HG03135 (cell line): ENCODE measurements at regions not wholly inside any gene's neighbourhood (a gene's known extent, or its start where the extent isn't known, plus 50 kb on each side); places are given as distances from the start of the nearest gene placed in this dataset.

Experiments
- ATAC-seq: cut with Tn5 transposase; IDR thresholded peaks from one replicate; pipeline ENCODE4 v1.9.1; 2021; ENCODE audit warnings: mild to moderate bottlenecking, moderate library complexity; ENCODE audit not compliant: unreplicated experiment

DNA sequence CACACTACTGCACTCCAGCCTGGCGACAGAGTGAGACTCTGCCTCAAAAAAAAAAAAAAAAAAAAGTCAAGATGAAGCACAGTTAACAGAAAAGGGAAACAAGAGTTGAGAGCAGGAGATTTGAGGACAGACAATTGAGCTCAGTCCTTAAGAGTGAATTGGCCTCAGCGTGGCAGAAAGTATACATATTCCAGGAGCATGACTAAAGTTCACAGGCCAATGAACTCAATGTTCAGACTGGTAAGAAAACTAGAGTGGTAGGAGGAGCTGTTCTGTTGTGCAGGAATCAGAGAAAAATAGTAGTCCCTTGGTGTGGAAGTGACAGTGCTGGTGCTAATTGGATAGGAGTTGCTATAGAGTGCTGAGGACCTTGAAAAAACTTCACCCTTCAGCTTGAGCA lies 60.0 kb downstream of the NRN1 start:
- ATAC-seq, result no peak

DNA sequence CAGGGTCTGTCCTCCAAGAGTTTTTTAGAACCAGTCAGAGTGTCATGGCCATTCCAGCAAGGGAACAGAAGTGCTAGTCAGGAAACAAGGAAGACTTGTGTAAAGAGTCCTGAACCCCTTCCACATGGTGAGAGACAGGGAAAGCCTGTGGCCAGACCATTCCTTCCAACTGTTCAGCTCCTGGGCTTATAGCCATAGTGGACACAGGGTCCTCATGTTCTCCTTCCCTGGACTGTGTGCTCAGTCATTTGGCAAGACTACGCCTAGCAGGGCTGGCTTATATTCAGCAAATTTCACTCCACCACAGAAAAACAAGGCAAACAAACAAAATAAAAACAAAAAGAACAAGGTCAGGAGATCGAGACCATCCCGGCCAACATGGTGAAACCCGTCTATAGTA lies 60.5 kb downstream of the NRN1 start:
- no peak for ATAC-seq

DNA sequence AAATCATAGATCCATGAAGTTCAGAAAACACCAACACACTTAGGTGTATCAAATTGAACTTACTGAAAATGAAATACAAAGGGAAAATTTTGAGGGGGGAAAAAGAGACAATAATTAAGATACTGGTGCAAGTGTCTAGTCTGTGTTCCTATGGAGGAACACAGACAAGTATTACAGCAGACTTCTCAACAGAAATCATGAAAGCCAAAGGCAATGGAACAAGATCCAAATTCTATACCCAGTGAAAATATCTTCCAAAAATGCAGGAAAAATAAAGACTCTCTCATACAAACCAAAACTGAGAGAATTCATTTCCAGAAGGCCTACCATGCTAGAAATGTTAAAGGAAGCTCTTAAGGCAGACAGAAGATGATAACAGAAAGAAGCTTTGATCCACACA lies 63.1 kb downstream of the NRN1 start:
- no peak for ATAC-seq

DNA sequence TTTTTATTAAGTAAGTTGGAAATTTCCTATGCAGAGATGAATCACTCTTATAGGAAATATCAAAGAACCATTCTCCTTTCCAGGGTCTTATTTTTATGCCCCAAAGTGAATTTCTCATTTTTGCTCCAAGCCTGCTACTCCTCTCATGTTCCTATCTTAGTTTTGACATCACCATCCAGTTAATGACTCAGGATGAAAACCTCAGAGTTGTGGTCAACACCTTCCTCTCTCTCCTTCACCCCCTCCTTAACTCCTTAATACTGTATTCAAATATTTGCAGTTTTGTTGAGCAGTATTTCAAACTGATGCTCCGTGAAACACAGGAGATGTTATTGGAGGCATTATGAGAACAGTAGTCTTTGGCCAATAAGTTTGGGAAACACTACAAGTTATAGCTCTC lies 64.1 kb downstream of the NRN1 start:
- no peak for ATAC-seq

DNA sequence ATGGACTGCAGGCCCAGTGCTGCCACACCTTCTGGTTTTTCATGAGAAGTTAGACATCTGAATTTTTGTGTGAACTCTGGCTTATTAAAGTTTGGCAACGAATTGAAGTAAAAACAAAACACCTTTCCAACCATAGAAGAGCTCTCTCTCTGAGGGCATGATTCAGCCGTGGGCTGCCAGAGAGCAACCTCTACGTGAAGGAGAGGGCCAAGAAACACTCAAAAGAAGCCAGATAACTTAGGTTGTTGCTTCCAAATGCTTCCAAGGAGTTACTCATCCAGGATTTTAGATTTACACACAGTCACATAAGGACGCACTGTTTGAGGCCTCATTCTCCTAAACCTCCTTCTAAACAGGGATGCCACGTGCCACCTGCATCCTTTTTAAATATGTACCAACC lies 65.5 kb downstream of the NRN1 start:
- ATAC-seq, result no peak

DNA sequence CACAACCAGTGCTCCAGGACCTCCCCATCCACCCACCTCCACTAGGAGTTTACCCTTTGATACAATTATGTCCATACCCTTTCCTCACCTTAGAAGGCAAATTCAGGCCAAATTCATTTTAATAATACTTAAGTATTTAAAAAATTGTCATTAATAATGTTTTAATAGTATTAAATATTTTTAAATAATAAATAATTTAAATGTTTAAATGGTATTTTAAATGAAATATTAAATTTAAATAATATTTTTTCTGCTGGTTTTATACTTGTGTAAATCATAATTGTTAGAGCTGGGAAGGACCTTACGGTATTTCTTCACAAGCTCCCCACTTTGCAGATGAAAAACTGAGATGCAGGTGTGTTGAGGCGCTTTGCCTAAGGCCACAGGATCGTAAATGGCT lies 67.8 kb downstream of the NRN1 start:
- ATAC-seq, result no peak

DNA sequence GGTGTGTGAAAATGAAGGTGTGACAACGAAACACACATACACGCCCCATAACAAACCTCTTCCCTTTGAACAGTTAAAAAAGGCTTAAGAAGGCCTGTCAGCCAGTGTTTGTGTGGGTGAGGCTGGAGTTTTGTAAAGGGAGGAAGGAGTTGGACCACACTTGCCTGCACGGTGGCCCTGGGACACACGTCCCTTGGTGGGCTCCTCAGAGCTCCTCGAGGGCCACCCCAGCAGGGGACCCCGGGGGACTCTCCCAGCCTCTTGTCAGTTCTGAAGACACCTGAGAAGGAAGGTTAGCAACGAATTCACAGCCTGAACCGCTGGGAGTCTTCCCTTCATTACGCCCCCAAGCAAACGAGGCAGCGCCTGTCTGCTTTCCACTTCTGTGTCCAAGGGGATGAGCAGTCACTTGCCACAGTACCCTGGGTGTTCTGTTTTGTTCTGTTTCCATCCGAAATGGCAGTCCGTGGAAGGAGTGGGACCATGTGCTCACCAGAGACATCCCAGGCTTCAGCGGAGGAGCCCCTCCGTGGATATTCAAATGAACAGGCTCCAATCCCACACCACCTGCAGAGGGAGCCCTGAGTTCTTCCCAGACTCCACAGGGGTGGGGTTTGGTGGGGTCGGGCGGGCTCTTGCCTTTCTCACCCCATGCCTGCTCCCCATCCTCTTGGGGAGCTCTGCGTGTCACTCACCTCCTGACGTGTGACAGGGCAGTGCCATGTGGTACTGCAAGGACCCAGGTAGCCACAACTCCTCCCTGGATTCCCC lies 68.6 kb downstream of the NRN1 start:
- ATAC-seq, result no peak

DNA sequence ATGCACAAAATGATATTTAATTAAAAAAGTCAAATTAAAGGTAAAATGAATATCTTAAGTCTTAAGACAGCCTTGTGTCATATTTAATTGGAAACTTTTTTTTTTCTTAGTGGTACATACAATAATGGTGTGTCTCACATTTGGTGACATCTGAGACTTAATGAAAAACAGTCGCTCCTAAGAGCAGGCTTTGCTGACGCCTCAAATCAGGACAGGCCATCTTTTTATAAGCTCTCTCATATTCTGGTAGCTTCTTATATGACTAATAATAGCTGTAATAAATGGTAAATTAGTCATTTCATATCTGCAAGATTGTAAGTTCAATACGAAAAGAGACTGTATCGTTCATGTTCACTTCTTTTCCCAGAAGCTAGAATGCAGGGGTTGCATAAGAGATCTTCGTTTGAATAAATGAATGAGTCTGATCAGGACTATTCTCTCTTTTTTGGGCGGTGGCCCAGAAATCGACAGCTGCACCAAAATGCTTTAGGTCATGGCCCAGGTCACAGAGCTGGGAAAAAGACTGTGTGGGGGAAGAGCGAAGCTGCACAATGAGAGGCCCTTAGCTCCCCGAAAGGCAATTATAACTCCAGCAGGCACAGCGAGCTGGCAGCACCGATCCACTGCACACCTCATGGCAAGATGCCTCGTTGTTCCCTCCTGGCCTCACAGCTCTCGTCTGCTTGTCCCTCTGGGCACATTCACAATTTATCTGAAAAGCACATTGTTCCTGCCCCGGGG lies 69.4 kb downstream of the NRN1 start:
- ATAC-seq, result no peak

DNA sequence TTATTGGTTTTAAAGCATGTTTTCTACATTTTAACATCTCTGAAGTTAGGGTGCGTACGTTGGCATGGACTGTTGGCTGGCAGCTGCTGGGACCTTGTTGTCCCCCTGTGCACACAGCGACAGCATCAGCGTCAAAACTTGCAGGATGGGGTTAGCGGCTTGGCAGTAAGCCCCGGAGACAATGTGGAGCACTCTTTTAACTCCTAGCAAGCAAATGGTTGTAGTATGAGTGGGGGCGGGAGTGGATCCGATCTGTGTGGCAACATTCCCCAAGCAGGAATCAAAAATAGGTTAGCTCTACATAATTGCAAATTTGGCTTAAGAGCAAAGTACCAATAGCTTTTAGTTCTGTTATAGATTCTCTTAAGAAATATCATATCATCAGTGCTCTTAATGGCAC lies 70.1 kb downstream of the NRN1 start:
- ATAC-seq, result no peak

DNA sequence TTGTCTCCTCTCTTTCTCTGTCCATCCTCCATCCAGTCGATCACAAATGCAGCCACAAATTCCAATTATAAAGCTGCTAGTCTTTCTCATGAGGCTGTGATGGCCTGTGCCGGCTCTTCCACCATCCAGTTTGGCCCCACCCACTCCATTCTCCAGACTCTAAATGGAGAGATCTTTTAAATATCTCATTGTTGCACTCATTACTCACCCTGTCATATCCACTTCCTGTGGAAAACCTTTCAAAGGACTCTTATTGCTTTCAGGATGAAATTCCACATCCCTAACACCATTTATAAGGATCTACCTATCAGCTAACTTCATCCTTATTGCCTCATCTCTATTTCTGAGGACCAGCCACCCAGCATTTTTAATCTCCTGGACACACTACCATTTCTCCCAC lies 70.6 kb downstream of the NRN1 start:
- no peak for ATAC-seq

DNA sequence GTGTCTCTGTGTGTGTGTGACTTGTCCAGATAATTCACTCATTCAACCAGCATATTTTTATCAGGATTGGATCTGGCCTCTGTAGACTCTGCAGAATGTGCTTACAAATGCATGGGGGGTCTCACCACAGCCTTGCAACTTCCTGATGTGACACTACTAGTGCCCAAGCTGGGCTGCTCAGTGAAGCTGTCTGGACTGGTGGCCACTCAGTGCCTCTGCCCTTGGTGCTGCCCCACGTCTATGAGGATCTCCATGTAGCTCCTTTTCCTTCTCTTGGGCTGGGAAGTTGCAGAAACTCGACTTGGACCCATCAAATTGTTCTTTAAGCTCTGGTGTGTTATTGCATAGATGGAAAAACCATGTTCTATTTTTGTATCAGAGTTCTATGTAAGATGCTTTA lies 75.8 kb downstream of the NRN1 start:
- ATAC-seq, result no peak

DNA sequence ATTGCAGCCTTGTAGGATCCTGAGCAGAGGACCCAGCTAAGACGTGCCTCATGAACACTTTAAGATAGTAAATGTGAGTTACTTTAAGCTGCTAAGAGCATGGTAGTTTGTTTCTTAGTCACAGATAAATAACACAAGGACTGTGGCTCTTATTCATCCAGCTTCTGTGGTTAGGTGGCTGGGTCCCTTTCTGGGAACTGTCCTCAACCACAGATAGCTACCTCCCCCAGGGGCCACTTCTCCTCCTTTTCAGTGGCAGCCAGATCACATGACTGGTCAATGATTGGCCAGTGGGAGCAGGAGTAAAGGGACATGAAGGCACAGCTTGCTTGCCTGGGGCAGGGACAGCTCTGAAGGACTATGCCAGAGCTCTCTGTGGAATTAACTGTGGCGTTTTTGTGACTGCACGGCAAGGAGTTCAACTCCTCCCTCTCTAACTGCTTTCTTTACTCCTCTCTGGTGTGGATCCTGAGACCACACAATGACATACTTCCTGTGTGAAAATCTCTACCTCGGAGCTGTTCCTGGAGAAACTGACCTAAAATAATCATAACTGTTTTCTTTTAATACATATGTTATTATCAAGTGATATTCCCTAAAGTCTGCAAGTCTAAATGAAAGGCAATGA lies 76.5 kb downstream of the NRN1 start:
- ATAC-seq, result no peak

DNA sequence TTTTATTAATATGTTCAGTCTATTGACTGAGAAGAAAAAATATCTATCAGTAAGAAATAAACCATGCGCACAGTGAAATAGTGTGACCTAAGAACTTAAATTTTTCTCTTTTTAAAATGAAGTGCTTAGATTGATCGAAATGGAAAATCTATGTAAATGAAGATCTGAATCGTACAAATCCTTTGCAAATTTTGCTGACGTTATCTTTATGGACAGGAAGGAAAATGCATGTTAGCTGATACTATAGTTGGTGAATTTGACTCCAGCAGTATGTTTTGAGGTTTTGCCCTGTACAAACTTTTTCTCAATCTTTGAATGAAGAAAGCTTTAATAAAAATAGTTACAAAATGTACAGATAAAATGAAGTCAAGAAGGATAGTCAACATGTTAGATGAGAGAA lies 82.9 kb downstream of the NRN1 start:
- ATAC-seq, result no peak

DNA sequence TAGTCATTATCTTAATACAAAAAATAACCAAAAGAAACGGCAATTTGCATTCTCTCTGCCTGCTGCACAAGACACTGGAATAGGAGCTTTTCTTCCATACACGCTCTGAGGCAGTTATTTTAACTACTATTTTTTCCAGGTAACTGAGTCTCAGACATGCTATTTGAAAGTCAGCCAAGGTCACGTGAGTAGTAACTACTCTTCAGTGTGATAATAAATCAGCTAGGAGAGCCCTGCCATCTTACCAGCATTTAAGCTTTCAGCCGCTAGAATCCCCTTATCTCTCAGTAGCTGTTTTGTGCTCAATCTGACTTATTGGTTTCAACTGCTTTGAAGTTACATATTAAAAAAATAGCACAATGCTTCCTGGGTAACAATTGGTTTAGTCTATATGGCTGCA lies 84.5 kb downstream of the NRN1 start:
- ATAC-seq, result no peak

DNA sequence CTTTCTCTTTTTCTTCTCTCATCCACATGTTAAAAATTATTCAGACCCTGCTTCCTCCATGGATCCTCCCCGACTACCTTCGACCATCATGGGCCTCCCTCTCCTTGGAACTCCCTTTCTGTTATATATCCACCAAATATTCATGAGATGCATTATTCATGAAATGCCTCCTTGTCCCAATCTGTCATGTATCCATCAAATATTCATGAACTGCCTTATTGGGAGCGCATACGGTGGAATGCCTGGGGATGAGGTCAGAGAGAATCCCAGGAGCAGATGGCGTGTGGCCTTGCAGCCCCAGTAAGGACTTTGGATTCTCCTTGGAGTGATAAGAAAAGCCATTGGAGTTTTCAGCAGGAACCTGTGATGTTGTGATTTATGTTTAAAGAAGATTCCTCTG lies 97.0 kb downstream of the NRN1 start:
- no peak for ATAC-seq

DNA sequence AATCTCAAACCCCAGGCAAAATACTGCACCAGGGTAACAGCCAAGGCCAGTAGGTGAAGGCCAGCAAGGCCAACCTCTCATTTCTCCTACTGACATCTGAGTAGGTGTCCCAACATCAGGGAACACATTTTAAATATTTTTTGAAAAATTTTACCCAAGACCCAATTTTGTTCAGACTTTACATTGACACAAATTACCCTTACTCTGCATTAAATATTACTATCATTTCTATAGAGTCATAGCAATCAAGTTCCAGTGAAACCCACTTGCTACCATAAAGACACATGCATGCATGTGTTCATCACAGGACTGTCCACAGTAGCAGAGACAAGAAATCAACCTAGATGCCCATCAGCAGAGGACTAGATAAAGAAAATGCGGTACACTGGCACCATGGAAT lies 99.9 kb downstream of the NRN1 start:
- no peak for ATAC-seq

DNA sequence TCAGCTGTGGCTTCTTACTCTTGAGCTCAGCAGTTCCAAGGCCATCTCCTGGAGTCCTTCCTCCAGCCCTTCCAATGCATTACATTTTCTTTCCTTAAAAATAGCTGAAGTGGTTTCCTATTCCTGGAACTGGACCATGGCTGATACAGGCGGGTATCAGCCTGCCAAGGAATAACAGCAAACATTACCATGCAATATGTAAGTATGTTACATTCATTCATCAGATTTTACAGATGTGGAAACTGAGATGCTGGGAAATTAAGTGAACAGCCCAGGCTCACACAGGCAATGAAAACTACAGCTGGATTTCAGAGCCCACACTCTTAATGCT lies 100.4 kb downstream of the NRN1 start:
- ATAC-seq, result no peak

DNA sequence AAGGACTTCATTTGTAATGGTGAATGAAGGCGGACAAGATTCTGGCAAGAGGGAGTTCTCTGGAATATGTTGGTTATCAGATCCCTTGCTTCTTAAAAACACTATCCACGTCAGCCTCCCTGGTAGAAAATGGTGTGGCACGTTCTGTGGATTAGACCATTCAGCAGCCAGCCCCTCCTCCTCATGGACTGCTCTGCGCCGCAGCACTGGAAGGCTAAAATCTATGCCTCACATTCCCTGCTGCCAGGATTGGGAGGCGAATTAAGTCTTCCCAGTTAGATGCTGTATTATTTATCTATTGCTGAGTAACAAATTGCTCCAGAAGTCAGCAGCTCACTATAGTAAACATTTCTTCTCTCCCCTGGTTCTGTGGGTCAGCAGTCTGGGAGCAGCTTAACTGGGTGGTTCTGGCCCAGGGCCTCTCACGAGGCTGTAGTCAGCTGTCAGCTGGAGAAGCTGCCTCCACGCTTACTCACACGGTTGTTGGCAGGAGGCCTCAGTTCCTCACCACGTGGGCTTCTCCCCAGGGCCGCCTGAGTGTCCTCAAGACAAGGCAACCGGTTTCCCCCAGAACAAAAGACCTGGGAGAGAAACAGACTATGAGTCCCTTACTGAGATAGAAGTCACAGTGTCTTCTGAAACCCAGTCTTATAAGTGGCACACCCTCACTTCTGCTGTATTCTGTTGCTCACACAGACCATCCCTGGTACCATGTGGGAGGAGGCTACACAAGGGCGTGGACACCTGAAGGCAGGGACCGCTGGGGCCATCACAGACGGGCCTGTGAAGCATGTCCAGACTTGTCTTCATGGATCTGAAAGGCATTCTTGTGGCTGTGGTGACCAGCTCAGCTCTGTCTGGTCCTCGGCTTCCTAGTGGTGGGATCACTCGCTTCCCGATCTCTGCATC lies 101.0 kb downstream of the NRN1 start:
- no peak for ATAC-seq

DNA sequence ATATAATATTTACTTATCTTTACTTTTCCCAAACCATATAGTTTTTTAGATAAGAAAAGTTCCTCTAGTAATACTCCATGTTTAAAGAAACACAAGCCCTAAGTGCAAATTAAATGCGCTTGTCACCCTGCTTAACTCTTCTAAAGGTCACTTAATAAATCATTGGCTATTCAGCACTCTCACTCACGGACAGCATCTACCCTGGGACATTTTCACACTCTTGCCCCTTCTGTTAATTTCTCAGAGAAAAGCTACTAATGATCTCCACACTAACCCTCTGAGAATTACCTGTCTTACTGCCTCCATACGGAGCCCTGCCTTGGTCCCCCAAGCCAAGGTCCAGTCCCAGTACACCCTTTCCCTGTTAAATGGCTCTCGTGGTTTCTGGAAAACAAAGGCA lies 102.2 kb downstream of the NRN1 start:
- ATAC-seq, result no peak

DNA sequence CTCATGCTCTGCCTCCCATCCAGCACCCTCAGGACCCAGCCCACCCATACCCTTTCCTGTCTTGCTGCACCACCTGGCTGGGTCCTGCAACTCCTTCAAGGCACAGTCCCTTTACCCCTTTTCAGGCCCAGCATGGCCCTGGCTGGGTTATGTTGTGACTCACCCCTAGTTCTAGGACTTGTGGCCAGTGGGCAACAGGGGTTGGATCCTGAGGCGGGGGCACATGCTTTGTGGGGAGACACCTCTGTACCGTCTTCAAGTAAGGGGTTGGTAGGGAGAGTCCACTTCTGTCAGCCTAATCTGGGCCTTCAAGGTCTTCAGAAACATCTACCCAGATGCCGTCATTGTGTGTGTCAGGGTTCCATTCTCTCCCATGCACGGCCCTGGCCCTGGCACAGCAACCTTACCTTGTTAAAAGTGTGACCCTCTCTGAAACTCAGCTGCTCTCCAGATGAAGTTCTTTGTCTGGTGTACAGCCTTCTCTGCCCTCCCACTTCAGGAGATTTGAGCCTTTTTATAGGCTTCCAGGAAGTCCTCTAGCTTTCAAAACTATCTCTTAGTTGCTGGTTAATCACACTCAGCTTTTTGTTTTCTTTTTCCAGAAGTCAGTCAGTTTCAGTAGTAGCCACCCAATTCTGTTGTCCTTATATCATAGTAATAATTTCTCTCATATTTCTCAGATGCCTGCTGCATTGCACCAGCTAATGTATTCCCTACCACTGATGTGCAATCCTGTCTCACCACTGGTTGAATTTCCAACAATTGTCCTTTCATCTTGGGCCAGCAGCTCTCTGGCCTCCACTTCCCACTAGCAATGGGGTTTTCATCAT lies 107.3 kb downstream of the NRN1 start:
- ATAC-seq, result no peak
